GM12878 (cell line): ENCODE measurements at regions not wholly inside any gene's neighbourhood (a gene's known extent, or its start where the extent isn't known, plus 50 kb on each side); places are given as distances from the start of the nearest gene placed in this dataset.

Experiments
- ATAC-seq: fragments of 200-7000 bp; cut with Tn5 transposase; 3 replicates; pipeline ENCODE4 v1.9.1; 2020; ENCODE audit warnings: mild to moderate bottlenecking, moderate library complexity
- BruUV-seq: library from RNA; stranded (reverse); fragments of 400-500 nt; replicated peaks from 2 replicates; lab custom pipeline; 2021; lab: Mats Ljungman, UMichigan
- CTCF ChIA-PET: fragments of 300-600 bp; sonication (Branson Sonifier 250); formaldehyde crosslinking; extraction: SDS; loops from one replicate; lab custom pipeline; 2021; ENCODE audit warnings: inconsistent platforms; lab: Yijun Ruan, JAX
- POLR2A ChIA-PET: fragments of 350-600 bp; formaldehyde crosslinking; extraction: SDS; loops from one replicate; lab custom pipeline; 2021; ENCODE audit warnings: inconsistent platforms; lab: Charles Lee
- RAD21 ChIA-PET: fragments of 300-600 bp; sonication (Branson Sonifier 250); formaldehyde crosslinking; loops from one replicate; lab custom pipeline; 2023; ENCODE audit warnings: antibody characterized with exemption; ENCODE audit not compliant: unreplicated experiment; lab: Charles Lee
- SMC1A ChIA-PET: fragments of 300-600 bp; sonication (Branson Sonifier 250); formaldehyde crosslinking; loops from one replicate; lab custom pipeline; 2023; ENCODE audit not compliant: unreplicated experiment, uncharacterized antibody; lab: Charles Lee
- DNase-seq: peaks from one replicate; pipeline ENCODE4 v3.0.0-alpha.2; 2011; ENCODE audit warnings: low read depth, low spot score
- FAIRE-seq: peaks from 3 replicates; lab custom pipeline; 2011; peaks lifted over from hg19 to GRCh38; lab: Jason Lieb, UNC
- H2AFZ ChIP-seq: 2 replicates; pipeline ENCODE4 v1.6.0; 2011; ENCODE audit warnings: low read depth, low read length, control low read depth; ENCODE audit not compliant: control insufficient read depth
- H3K27ac ChIP-seq: 2 replicates; pipeline ENCODE4 v1.5.1; 2011; ENCODE audit warnings: control low read depth; ENCODE audit not compliant: control insufficient read depth, insufficient read depth
- H3K27me3 ChIP-seq, 2 experiments: replicated peaks in 1 of 2; 2 replicates each; pipeline versions ENCODE4 v1.6.0 to v1.6.1; 2011; ENCODE audit warnings: low read length in 1 of 2; ENCODE audit not compliant: control insufficient read depth in 2 of 2, insufficient read depth in 2 of 2
- H3K36me3 ChIP-seq, 2 experiments: 2 replicates each; pipeline ENCODE4 v1.5.1; 2011; ENCODE audit warnings: low read length in 1 of 2; ENCODE audit not compliant: control insufficient read depth in 2 of 2, insufficient read depth in 2 of 2
- H3K4me1 ChIP-seq: 2 replicates; pipeline ENCODE4 v1.6.1; 2011; ENCODE audit warnings: mild to moderate bottlenecking, low read length, moderate library complexity, mixed read lengths; ENCODE audit not compliant: control insufficient read depth, insufficient read depth
- H3K4me2 ChIP-seq: 2 replicates; pipeline ENCODE4 v1.6.0; 2011; ENCODE audit warnings: control low read depth; ENCODE audit not compliant: control insufficient read depth, insufficient read depth
- H3K4me3 ChIP-seq: fragments of 200-600 bp; sonication (generic); 2 replicates; pipeline ENCODE4 v1.5.1; 2016
- H3K79me2 ChIP-seq: 2 replicates; pipeline ENCODE4 v1.6.0; 2011; ENCODE audit warnings: low read length; ENCODE audit not compliant: control insufficient read depth, insufficient read depth
- H3K9ac ChIP-seq: 2 replicates; pipeline ENCODE4 v1.8.0; 2011; ENCODE audit warnings: low read length, control low read depth, mixed read lengths; ENCODE audit not compliant: control insufficient read depth, insufficient read depth
- H3K9me3 ChIP-seq: replicated peaks from 3 replicates; pipeline ENCODE4 v1.5.1; 2011; ENCODE audit warnings: mild to moderate bottlenecking, low read length; ENCODE audit not compliant: control insufficient read depth, insufficient read depth
- H4K20me1 ChIP-seq: 2 replicates; pipeline ENCODE4 v1.6.0; 2011; ENCODE audit not compliant: control insufficient read depth, insufficient read depth
- CBX5 ChIP-seq: sonication (generic); IDR thresholded peaks from 2 replicates; pipeline ENCODE4 v1.6.1; 2016; ENCODE audit warnings: low read depth, moderate library complexity, mild to moderate bottlenecking, inconsistent platforms
- MYB ChIP-seq: fragments of 150-350 bp; IDR thresholded peaks from 2 replicates; pipeline ENCODE4 v1.6.1; 2014; ENCODE audit warnings: mild to moderate bottlenecking, low read depth, low read length, borderline replicate concordance
- MYC ChIP-seq: IDR thresholded peaks from 2 replicates; pipeline ENCODE4 v1.6.1; 2011; ENCODE audit warnings: mild to moderate bottlenecking, low read length, moderate library complexity, inconsistent platforms; ENCODE audit not compliant: insufficient read depth, insufficient replicate concordance, insufficient read length, severe bottlenecking
- NRF1 ChIP-seq: conservative IDR thresholded peaks from 2 replicates; pipeline ENCODE4 v1.6.1; 2011; ENCODE audit warnings: mild to moderate bottlenecking, low read depth, low read length, improper control_type of control experiment
- PRDM15 ChIP-seq: fragments of 450-650 bp; formaldehyde crosslinking; IDR thresholded peaks from 2 replicates; pipeline ENCODE4 v1.4.0; 2020; ENCODE audit warnings: mild to moderate bottlenecking, moderate library complexity
- TBL1XR1 ChIP-seq: IDR thresholded peaks from 2 replicates; pipeline ENCODE4 v1.6.1; 2012; ENCODE audit warnings: low read depth, low read length, improper control_type of control experiment
- WGBS: methylation state at CpG from one replicate; pipeline ENCODE4 v1.1.6; 2016; ENCODE audit warnings: low lambda C conversion rate; ENCODE audit not compliant: insufficient replicate concordance, insufficient coverage; ENCODE audit errors: missing lambda C conversion rate; 5-methylcytosine and 5-hydroxymethylcytosine counted together
- in situ Hi-C: fragments of 300-500 bp; cut with MboI; formaldehyde crosslinking; loops from 9 replicates; pipeline ENCODE4 v1.14.3; 2018; ENCODE audit warnings: mixed read lengths
- intact Hi-C: fragments of 100-400 bp; cut with micrococcal nuclease; formaldehyde crosslinking; loops from one replicate; pipeline ENCODE4 v1.14.2; 2022; ENCODE audit not compliant: unreplicated experiment
- TF ChIP-seq, protein P1 (sequence below): IDR thresholded peaks from 2 replicates; pipeline ENCODE4 v1.6.1; 2012; ENCODE audit warnings: low read depth, low read length, improper control_type of control experiment

DNA sequence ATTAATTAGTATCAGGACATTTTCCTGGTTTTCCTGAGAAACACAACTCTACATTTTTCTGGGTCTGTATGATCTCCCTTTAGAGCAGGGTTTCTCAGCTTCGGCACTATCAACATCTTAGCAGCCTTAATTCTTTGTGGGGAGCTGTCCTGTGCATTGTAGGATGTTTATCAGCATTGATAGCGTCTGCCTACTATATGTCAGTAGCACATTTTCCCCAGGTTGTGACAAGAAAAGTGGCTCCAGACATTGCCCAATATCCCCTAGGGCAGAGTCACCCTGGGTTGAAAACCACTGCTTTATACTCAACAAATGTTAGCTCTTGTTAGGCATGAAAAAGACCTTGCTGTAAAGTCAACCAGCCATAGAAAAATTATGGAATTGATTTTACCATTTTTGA is 195.1 kb upstream of the FMN2 start:
- FAIRE-seq: no peak
- WGBS: 0% methylated on average over 2 of the region's 2 CpGs

More for the DNA sequence above, 195.1 kb upstream of the FMN2 start:
- in situ Hi-C loops: loop anchor here (10.0 kb wide), 1 partner anchor 502 kb away; no protein-coding TSS in a partner anchor
- POLR2A ChIA-PET: no interaction called here
- CTCF ChIA-PET: interaction anchor here (0.7 to 3.2 kb wide), 3 partner anchors 10 to 492 kb away, joined by 3 to 29 read pairs (median 16); no protein-coding TSS in a partner anchor
- no peak for ATAC-seq
- TF ChIP-seq PRDM15 (CRISPR knock-in tag) (no peak), MYB (no peak), TBL1XR1 (no peak), MYC (no peak), NRF1 (no peak), CBX5 (no peak)
- TF ChIP-seq, protein P1, sequence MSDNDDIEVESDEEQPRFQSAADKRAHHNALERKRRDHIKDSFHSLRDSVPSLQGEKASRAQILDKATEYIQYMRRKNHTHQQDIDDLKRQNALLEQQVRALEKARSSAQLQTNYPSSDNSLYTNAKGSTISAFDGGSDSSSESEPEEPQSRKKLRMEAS: no peak
- no peak for DNase-seq
- H3K4me3 ChIP-seq: no peak overlapping the region
- H2AFZ ChIP-seq: no peak overlapping the region
- intact Hi-C loops: no loop called here
- H3K79me2 ChIP-seq: no peaks in the 10 kb centered on the region
- no TSS peak for BruUV-seq
- no peaks in the 10 kb centered on the region for H3K36me3 ChIP-seq
- no peaks in the 10 kb centered on the region for H3K9me3 ChIP-seq
- H3K9ac ChIP-seq: no peak overlapping the region
- no peak overlapping the region for H3K27ac ChIP-seq
- no peaks in the 10 kb centered on the region for H3K4me1 ChIP-seq
- H3K4me2 ChIP-seq: no peak overlapping the region
- H4K20me1 ChIP-seq: no peaks in the 10 kb centered on the region
- SMC1A ChIA-PET: interaction anchor here (1.9 kb wide), 1 partner anchor 588 kb away, joined by 5 read pairs; no protein-coding TSS in a partner anchor
- no peaks in the 10 kb centered on the region for H3K27me3 ChIP-seq
- RAD21 ChIA-PET: no interaction called here
